ENCODE measurements at regions not wholly inside any gene's neighbourhood (a gene's known extent, or its start where the extent isn't known, plus 50 kb on each side); places are given as distances from the start of the nearest gene placed in this dataset.

DNA sequence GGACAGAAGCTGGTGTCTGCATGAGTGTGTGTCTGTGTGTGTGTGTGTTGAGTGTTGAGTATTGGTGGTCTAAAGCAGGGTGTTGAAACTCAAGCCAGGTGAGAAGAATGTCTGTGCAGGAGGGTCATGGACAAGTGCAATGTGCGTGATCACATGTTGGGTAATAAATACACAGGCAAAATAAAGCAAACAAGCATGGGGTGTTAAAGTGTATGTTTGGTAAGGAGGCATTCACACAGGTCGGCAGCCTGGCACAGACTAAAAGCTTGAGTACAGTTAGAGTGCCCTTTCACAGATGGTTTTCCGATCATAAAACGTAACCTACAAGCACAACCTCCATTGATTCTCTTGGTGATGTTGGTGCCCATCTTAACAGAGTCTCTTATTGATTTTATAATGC is 476.9 kb upstream of the KLHL1 start:
- Histone ChIP-seq H3K27ac (ENCODE audit: low read length) (no peak overlapping the region), H3K79me2 (ENCODE audit: insufficient read depth, low read length) (no peaks in the 10 kb centered on the region), H2AFZ (ENCODE audit: low read depth, low read length) (no peak overlapping the region), H3K4me1 (ENCODE audit: insufficient read depth, low read length) (no peaks in the 10 kb centered on the region), H3K9me3 (ENCODE audit: insufficient read depth, low read length, severe bottlenecking) (no peaks in the 10 kb centered on the region), H3K9ac (ENCODE audit: low read depth, low read length) (no peak overlapping the region), H3K4me3 (ENCODE audit: low read depth in 1 of 2, low read length in 2 of 2) (no peak overlapping the region), H3K27me3 (ENCODE audit: insufficient read depth, low read length, poor library complexity) (no peaks in the 10 kb centered on the region), H4K20me1 (ENCODE audit: insufficient read depth, low read length) (no peaks in the 10 kb centered on the region), H3K36me3 (ENCODE audit: insufficient read depth, low read length) (no peaks in the 10 kb centered on the region), H3K4me2 (ENCODE audit: insufficient read depth, low read length) (no peak overlapping the region)
- ATAC-seq (ENCODE audit: insufficient read depth, low read depth): no peak
- TF ChIP-seq, protein P1, sequence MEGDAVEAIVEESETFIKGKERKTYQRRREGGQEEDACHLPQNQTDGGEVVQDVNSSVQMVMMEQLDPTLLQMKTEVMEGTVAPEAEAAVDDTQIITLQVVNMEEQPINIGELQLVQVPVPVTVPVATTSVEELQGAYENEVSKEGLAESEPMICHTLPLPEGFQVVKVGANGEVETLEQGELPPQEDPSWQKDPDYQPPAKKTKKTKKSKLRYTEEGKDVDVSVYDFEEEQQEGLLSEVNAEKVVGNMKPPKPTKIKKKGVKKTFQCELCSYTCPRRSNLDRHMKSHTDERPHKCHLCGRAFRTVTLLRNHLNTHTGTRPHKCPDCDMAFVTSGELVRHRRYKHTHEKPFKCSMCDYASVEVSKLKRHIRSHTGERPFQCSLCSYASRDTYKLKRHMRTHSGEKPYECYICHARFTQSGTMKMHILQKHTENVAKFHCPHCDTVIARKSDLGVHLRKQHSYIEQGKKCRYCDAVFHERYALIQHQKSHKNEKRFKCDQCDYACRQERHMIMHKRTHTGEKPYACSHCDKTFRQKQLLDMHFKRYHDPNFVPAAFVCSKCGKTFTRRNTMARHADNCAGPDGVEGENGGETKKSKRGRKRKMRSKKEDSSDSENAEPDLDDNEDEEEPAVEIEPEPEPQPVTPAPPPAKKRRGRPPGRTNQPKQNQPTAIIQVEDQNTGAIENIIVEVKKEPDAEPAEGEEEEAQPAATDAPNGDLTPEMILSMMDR (IDR thresholded peaks at IDR 0.05; ENCODE audit: borderline replicate concordance, extremely low read depth, low read length, poor library complexity, severe bottlenecking): no peak
- no peak for TF ChIP-seq EZH2 (IDR thresholded peaks at IDR 0.05; ENCODE audit: borderline replicate concordance, low read depth, low read length, severe bottlenecking)
- DNase-seq: no peak

DNA sequence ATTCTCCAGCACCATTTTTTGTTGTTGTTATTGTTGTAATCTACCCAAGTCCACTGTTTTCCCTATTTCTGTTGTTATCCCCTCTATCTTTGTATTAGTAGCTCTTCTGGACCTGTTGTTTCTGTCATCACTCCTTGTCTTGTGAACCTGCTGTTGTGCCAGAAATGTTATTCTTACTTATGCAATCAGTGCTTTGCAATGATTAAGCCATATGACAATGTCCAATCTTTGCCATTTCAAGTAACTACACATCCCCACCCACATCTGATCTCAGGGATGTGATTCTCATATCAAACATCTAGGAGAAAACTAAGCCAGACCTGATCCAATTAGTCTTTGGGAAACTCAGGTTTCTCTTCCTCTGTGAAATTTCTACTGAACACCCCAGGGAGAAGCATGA is 472.6 kb upstream of the KLHL1 start:
- no peak overlapping the region for H3K9ac ChIP-seq (ENCODE audit: low read depth, low read length)

DNA sequence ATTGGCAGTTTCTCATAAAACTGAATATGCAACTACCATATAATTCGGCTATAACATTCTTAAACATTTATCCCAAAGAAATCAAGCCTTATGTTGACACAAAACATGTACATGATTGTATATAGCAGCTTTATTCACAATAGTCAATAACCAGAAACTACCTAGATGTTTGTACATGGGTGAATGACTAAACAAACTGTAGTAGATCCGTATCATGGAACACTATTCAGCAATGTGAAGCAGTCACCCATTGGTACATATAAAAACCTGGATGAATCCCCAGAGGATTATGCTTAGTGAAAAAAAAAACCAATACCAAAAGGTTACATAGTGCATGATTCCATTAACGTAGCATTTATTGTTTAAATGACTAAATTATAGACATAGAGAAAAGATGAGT is 471.7 kb upstream of the KLHL1 start:
- no peak overlapping the region for H3K9ac ChIP-seq (ENCODE audit: low read depth, low read length)
- no peaks in the 10 kb centered on the region for H3K27me3 ChIP-seq (ENCODE audit: insufficient read depth, low read length, poor library complexity)
- TF ChIP-seq EZH2 (IDR thresholded peaks at IDR 0.05; ENCODE audit: borderline replicate concordance, low read depth, low read length, severe bottlenecking): no peak
- DNase-seq: no peak
- no peak for ATAC-seq (ENCODE audit: insufficient read depth, low read depth)
- no peak overlapping the region for H2AFZ ChIP-seq (ENCODE audit: low read depth, low read length)
- H4K20me1 ChIP-seq (ENCODE audit: insufficient read depth, low read length): no peaks in the 10 kb centered on the region
- no peak overlapping the region for H3K4me2 ChIP-seq (ENCODE audit: insufficient read depth, low read length)
- no peaks in the 10 kb centered on the region for H3K36me3 ChIP-seq (ENCODE audit: insufficient read depth, low read length)
- no peaks in the 10 kb centered on the region for H3K79me2 ChIP-seq (ENCODE audit: insufficient read depth, low read length)
- H3K4me1 ChIP-seq (ENCODE audit: insufficient read depth, low read length): no peaks in the 10 kb centered on the region
- no peak overlapping the region for H3K27ac ChIP-seq (ENCODE audit: low read length)
- no peaks in the 10 kb centered on the region for H3K9me3 ChIP-seq (ENCODE audit: insufficient read depth, low read length, severe bottlenecking)
- H3K4me3 ChIP-seq (ENCODE audit: low read depth in 1 of 2, low read length in 2 of 2): no peak overlapping the region

More for the DNA sequence above, 472.6 kb upstream of the KLHL1 start:
- no peak for DNase-seq
- Histone ChIP-seq H3K4me1 (ENCODE audit: insufficient read depth, low read length) (no peaks in the 10 kb centered on the region), H3K79me2 (ENCODE audit: insufficient read depth, low read length) (no peaks in the 10 kb centered on the region), H3K27ac (ENCODE audit: low read length) (no peak overlapping the region), H3K4me2 (ENCODE audit: insufficient read depth, low read length) (no peak overlapping the region), H3K27me3 (ENCODE audit: insufficient read depth, low read length, poor library complexity) (no peaks in the 10 kb centered on the region), H2AFZ (ENCODE audit: low read depth, low read length) (no peak overlapping the region), H4K20me1 (ENCODE audit: insufficient read depth, low read length) (no peaks in the 10 kb centered on the region), H3K36me3 (ENCODE audit: insufficient read depth, low read length) (no peaks in the 10 kb centered on the region), H3K9me3 (ENCODE audit: insufficient read depth, low read length, severe bottlenecking) (no peaks in the 10 kb centered on the region), H3K4me3 (ENCODE audit: low read depth in 1 of 2, low read length in 2 of 2) (no peak overlapping the region)
- TF ChIP-seq EZH2 (IDR thresholded peaks at IDR 0.05; ENCODE audit: borderline replicate concordance, low read depth, low read length, severe bottlenecking): no peak
- TF ChIP-seq, protein P1 (IDR thresholded peaks at IDR 0.05; ENCODE audit: borderline replicate concordance, extremely low read depth, low read length, poor library complexity, severe bottlenecking): no peak
- no peak for ATAC-seq (ENCODE audit: insufficient read depth, low read depth)

DNA sequence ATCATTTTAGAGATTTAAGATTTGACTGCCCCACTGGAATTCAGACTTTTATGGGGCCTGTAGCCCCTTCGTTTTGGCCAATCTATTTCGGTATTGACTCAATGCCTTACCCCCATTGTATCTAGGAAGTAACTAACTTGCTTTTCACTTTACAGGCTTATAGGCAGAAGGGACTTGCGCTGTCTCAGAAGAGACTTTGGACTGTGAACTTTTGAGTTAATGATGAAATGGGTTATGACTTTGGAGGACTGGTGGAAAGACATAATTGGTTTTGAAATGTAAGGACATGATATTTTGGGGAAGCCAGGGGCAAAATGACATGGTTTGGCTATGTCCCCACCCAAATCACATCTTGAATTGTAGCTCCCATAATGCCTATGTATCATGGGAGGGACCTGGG is 463.0 kb upstream of the KLHL1 start:
- Histone ChIP-seq H3K4me2 (ENCODE audit: insufficient read depth, low read length) (no peak overlapping the region), H3K4me1 (ENCODE audit: insufficient read depth, low read length) (no peaks in the 10 kb centered on the region), H3K27ac (ENCODE audit: low read length) (no peak overlapping the region), H3K79me2 (ENCODE audit: insufficient read depth, low read length) (no peaks in the 10 kb centered on the region), H3K4me3 (ENCODE audit: low read depth in 1 of 2, low read length in 2 of 2) (no peak overlapping the region), H4K20me1 (ENCODE audit: insufficient read depth, low read length) (no peaks in the 10 kb centered on the region), H3K27me3 (ENCODE audit: insufficient read depth, low read length, poor library complexity) (no peaks in the 10 kb centered on the region), H3K36me3 (ENCODE audit: insufficient read depth, low read length) (no peaks in the 10 kb centered on the region), H2AFZ (ENCODE audit: low read depth, low read length) (no peak overlapping the region), H3K9ac (ENCODE audit: low read depth, low read length) (no peak overlapping the region), H3K9me3 (ENCODE audit: insufficient read depth, low read length, severe bottlenecking) (no peaks in the 10 kb centered on the region)
- DNase-seq: no peak
- ATAC-seq (ENCODE audit: insufficient read depth, low read depth): no peak
- TF ChIP-seq, protein P1 (IDR thresholded peaks at IDR 0.05; ENCODE audit: borderline replicate concordance, extremely low read depth, low read length, poor library complexity, severe bottlenecking): no peak
- TF ChIP-seq EZH2 (IDR thresholded peaks at IDR 0.05; ENCODE audit: borderline replicate concordance, low read depth, low read length, severe bottlenecking): no peak

Measured in DND-41 (cell line).